Heart left ventricle (tissue), 13 donors: ENCODE measurements at regions not wholly inside any gene's neighbourhood (a gene's known extent, or its start where the extent isn't known, plus 50 kb on each side); places are given as distances from the start of the nearest gene placed in this dataset.

ENCODE experiments used
- CTCF ChIP-seq, 12 donors: fragments of 200-600 bp; sonication (generic) in 4 of 12; IDR thresholded peaks; one replicate each; pipeline versions ENCODE4 v1.5.0 to v1.8.0; 2018 to 2022; ENCODE audit warnings: antibody characterized with exemption in 12 of 12, mild to moderate bottlenecking in 5 of 12
- POLR2A ChIP-seq, 2 donors: fragments of 450-650 bp; IDR thresholded peaks; one replicate each; pipeline ENCODE4 v1.6.1; 2017; ENCODE audit warnings: antibody characterized with exemption in 2 of 2, mild to moderate bottlenecking in 2 of 2, moderate library complexity in 2 of 2
- donor health status: ischemic (EF 13 %, LVEDD 7.1; RV severe dilation, severe dysfunction).
- donor health status: DM: no; HTN: yes; CAD: no.
- donor health status: DM: no; HTN: no; CAD: no.
- donor health status: ischemic (EF 25% LVEDD 6.9; RV normal size, moderate dysfunction).
- donor health status: ischemic (EF 25% LVEDD 5.7; RV mildly dilated, moderate dysfunction).
- donor health status: ischemic (EF 35%, LVEDD 5.7; RV mildly dilated, moderate dysfunction).
- donor health status: nonischemic (EF 11% LVEDD 7.7; RV severe dilation, severe dysfunction).
- donor health status: DM: yes; HTN: yes; CAD: no.
- donor health status: PGD.
- donor health status: ischemic (EF 29% LVEDD 5.4; RV normal size, mild dysfunction).
- donor health status: nonischemic (EF 23%, LVEDD 6.1; RV moderate dilation, normal function).

- no peak for TF ChIP-seq CTCF (IDR thresholded peaks at IDR 0.05)
- TF ChIP-seq POLR2A (IDR thresholded peaks at IDR 0.05), result no peak
Measured at GRCh38 chr10:61084493-61084892, 140.5 kb upstream of the RHOBTB1 start.
